Astrocyte (in vitro differentiated cells and primary cell): ENCODE measurements at regions not wholly inside any gene's neighbourhood (a gene's known extent, or its start where the extent isn't known, plus 50 kb on each side); places are given as distances from the start of the nearest gene placed in this dataset.

Source experiments
- DNase-seq: peaks from one replicate; pipeline ENCODE4 v3.0.0-alpha.2; 2010; ENCODE audit warnings: low read depth
- FAIRE-seq: peaks from 2 replicates; lab custom pipeline; 2011; peaks lifted over from hg19 to GRCh38; lab: Jason Lieb, UNC
- H2AFZ ChIP-seq: 2 replicates; pipeline ENCODE4 v1.6.0; 2012; ENCODE audit warnings: low read depth, low read length, inconsistent platforms
- H3K27ac ChIP-seq: 2 replicates; pipeline ENCODE4 v1.5.1; 2011; ENCODE audit warnings: low read depth, low read length, inconsistent platforms
- H3K27me3 ChIP-seq: 2 replicates; pipeline ENCODE4 v1.6.0; 2011; ENCODE audit warnings: low read length, inconsistent platforms; ENCODE audit not compliant: insufficient read depth
- H3K36me3 ChIP-seq: 2 replicates; pipeline ENCODE4 v1.5.1; 2011; ENCODE audit warnings: low read length, inconsistent platforms; ENCODE audit not compliant: insufficient read depth
- H3K4me1 ChIP-seq: 2 replicates; pipeline ENCODE4 v1.5.1; 2011; ENCODE audit warnings: low read length, inconsistent platforms; ENCODE audit not compliant: insufficient read depth
- H3K4me2 ChIP-seq: 2 replicates; pipeline ENCODE4 v1.6.0; 2012; ENCODE audit warnings: low read length, inconsistent platforms
- H3K4me3 ChIP-seq: 2 replicates; pipeline ENCODE4 v1.5.1; 2011; ENCODE audit warnings: low read depth, mild to moderate bottlenecking, low read length, inconsistent platforms; ENCODE audit not compliant: insufficient read depth
- H3K79me2 ChIP-seq: 2 replicates; pipeline ENCODE4 v1.6.0; 2012; ENCODE audit warnings: mild to moderate bottlenecking, low read length, inconsistent platforms; ENCODE audit not compliant: insufficient read depth
- H3K9ac ChIP-seq: 2 replicates; pipeline ENCODE4 v1.6.0; 2012; ENCODE audit warnings: mild to moderate bottlenecking, low read length, inconsistent platforms
- H3K9me3 ChIP-seq: 2 replicates; pipeline ENCODE4 v1.5.1; 2012; ENCODE audit warnings: low read depth, mild to moderate bottlenecking, low read length, inconsistent platforms; ENCODE audit not compliant: insufficient read depth
- H4K20me1 ChIP-seq: 2 replicates; pipeline ENCODE4 v1.6.0; 2012; ENCODE audit warnings: low read length, inconsistent platforms; ENCODE audit not compliant: insufficient read depth
- H3K27ac Mint-ChIP-seq: one replicate; pipeline ENCODE4 v1.8.0; 2021; ENCODE audit warnings: mild to moderate bottlenecking, mixed read lengths; ENCODE audit not compliant: unreplicated experiment
- H3K27me3 Mint-ChIP-seq: one replicate; pipeline ENCODE4 v1.8.0; 2021; ENCODE audit warnings: low read depth, mixed read lengths; ENCODE audit not compliant: unreplicated experiment
- H3K36me3 Mint-ChIP-seq: one replicate; pipeline ENCODE4 v1.8.0; 2021; ENCODE audit warnings: low read depth, mixed read lengths; ENCODE audit not compliant: unreplicated experiment
- H3K4me1 Mint-ChIP-seq: one replicate; pipeline ENCODE4 v1.8.0; 2021; ENCODE audit warnings: low read depth, mixed read lengths; ENCODE audit not compliant: unreplicated experiment
- H3K4me3 Mint-ChIP-seq: one replicate; pipeline ENCODE4 v1.8.0; 2021; ENCODE audit warnings: mild to moderate bottlenecking, moderate library complexity, mixed read lengths; ENCODE audit not compliant: unreplicated experiment
- H3K9me3 Mint-ChIP-seq: one replicate; pipeline ENCODE4 v1.8.0; 2021; ENCODE audit warnings: mild to moderate bottlenecking, mixed read lengths; ENCODE audit not compliant: unreplicated experiment
- CTCF ChIP-seq: IDR thresholded peaks from 2 replicates; pipeline ENCODE4 v1.5.1; 2011; ENCODE audit warnings: low read depth, mild to moderate bottlenecking, inconsistent platforms, low read length, moderate library complexity; ENCODE audit not compliant: insufficient read depth
- EZH2 ChIP-seq: IDR thresholded peaks from 2 replicates; pipeline ENCODE4 v1.6.1; 2012; ENCODE audit warnings: mild to moderate bottlenecking, low read length, inconsistent platforms; ENCODE audit not compliant: insufficient read depth

GRCh38 chr12:34403706-34404376 lies 381.5 kb downstream of the ALG10 start:
- Mint-ChIP-seq H3K36me3 (no peaks in the 10 kb centered on the region), H3K4me1 (no peaks in the 10 kb centered on the region), H3K4me3 (no peak overlapping the region), H3K27ac (no peak overlapping the region), H3K27me3 (no peaks in the 10 kb centered on the region), H3K9me3 (peaks cover 23% of the 10 kb centered on the region)
- Histone ChIP-seq H3K4me3 (no peak overlapping the region), H3K27ac (no peak overlapping the region), H3K4me1 (no peaks in the 10 kb centered on the region), H3K9ac (no peak overlapping the region), H3K27me3 (no peaks in the 10 kb centered on the region), H3K36me3 (no peaks in the 10 kb centered on the region), H3K4me2 (no peak overlapping the region), H4K20me1 (no peaks in the 10 kb centered on the region), H2AFZ (no peak overlapping the region), H3K9me3 (peaks cover 42% of the 10 kb centered on the region), H3K79me2 (no peaks in the 10 kb centered on the region)
- FAIRE-seq (no peak), DNase-seq (no peak)
- TF ChIP-seq EZH2 (no peak), CTCF (no peak)

GRCh38 chr12:34404377-34405285 lies 382.3 kb downstream of the ALG10 start:
- H3K27ac Mint-ChIP-seq = no peak overlapping the region
- H4K20me1 ChIP-seq = no peaks in the 10 kb centered on the region
- no peak overlapping the region for H3K27ac ChIP-seq
- no peak overlapping the region for H3K4me3 ChIP-seq
- no peaks in the 10 kb centered on the region for H3K27me3 ChIP-seq
- H3K4me3 Mint-ChIP-seq = no peak overlapping the region
- no peaks in the 10 kb centered on the region for H3K79me2 ChIP-seq
- H3K36me3 Mint-ChIP-seq = no peaks in the 10 kb centered on the region
- H3K27me3 Mint-ChIP-seq = no peaks in the 10 kb centered on the region
- DNase-seq = no peak
- H3K4me1 ChIP-seq = no peaks in the 10 kb centered on the region
- FAIRE-seq = no peak
- TF ChIP-seq CTCF = no peak
- no peak for TF ChIP-seq EZH2
- no peak overlapping the region for H3K4me2 ChIP-seq
- H3K9ac ChIP-seq = no peak overlapping the region
- peaks cover 23% of the 10 kb centered on the region for H3K9me3 Mint-ChIP-seq
- no peaks in the 10 kb centered on the region for H3K36me3 ChIP-seq
- no peak overlapping the region for H2AFZ ChIP-seq
- peaks cover 42% of the 10 kb centered on the region for H3K9me3 ChIP-seq
- H3K4me1 Mint-ChIP-seq = no peaks in the 10 kb centered on the region
